Stimulated activated CD8-positive, alpha-beta memory T cell treated with anti-CD3 and anti-CD28 coated beads, Interleukin-7, amount 100 ng/mL, for 24 hours (primary cell): ENCODE measurements at regions not wholly inside any gene's neighbourhood (a gene's known extent, or its start where the extent isn't known, plus 50 kb on each side); places are given as distances from the start of the nearest gene placed in this dataset.

Source experiments
- DNase-seq: peaks from one replicate; pipeline ENCODE4 v3.0.0-alpha.2; 2020; ENCODE audit warnings: low read depth

DNA sequence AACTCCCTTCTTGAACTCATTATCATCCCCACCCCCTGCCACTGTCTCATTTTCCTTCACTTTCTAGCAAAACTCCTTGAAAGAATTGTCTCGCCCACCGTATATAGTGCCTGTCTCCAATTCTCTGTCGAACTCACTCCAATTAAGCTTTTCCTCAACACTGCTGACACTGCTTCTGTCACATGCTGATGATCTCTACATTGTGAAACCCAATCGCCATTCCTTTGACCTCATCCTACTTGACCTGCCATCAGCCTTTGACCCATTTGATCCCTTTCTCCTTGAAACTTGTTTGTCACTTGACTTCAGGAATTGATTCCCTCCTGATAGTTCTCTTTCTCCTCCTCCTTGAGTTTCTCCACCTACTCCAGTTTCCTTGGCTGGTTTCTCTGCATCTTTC lies 54.8 kb downstream of the CCDC71L start:
- DNase-seq, result no peak

- no peak for DNase-seq
These were observed 56.0 kb downstream of the CCDC71L start for GRCh38 chr7:106604971-106605370.

- DNase-seq, result no peak
These were observed 56.5 kb downstream of the CCDC71L start for GRCh38 chr7:106604303-106604924.

DNA sequence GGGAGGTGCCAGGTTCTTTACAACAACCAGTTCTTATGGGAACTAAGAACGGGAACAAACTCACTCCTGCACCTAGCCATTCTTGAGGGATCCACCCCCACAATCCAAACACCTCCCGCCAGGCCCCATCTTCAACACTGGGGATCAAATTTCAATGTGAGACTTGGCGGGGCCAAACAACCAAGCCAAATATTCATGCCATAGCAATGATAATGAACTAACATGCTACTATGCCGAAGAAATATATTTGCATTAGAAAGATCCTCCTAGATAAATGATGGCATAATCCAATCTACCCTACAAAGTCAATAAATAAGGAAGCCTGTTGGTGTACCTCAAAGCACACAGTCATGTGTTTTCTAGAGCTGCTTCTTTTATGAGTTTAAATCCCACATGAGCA lies 57.6 kb downstream of the CCDC71L start:
- no peak for DNase-seq

DNA sequence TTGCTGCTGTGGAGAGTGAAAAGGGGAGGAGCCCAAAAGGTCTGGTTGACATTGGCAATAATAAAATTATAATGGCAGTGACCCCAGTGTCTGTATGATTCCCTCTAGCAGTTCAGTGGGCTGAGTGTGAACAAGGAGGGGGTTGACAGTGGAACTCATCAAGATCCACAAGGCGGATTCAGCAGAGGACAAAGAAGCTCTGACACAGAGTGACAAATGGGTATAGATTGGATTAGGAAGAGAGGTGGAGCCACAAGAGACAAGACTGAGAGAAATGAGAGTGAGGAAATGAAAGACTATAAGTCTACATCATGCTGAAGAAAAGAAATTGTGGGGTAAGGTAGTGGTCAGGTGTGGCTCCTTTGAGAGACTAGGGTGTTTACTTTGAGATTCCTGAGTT lies 58.9 kb downstream of the CCDC71L start:
- no peak for DNase-seq

- DNase-seq, result no peak
These were observed 60.2 kb downstream of the CCDC71L start for GRCh38 chr7:106600569-106601373.

- DNase-seq, result no peak
These were observed 61.6 kb downstream of the CCDC71L start for GRCh38 chr7:106599343-106599698.

DNA sequence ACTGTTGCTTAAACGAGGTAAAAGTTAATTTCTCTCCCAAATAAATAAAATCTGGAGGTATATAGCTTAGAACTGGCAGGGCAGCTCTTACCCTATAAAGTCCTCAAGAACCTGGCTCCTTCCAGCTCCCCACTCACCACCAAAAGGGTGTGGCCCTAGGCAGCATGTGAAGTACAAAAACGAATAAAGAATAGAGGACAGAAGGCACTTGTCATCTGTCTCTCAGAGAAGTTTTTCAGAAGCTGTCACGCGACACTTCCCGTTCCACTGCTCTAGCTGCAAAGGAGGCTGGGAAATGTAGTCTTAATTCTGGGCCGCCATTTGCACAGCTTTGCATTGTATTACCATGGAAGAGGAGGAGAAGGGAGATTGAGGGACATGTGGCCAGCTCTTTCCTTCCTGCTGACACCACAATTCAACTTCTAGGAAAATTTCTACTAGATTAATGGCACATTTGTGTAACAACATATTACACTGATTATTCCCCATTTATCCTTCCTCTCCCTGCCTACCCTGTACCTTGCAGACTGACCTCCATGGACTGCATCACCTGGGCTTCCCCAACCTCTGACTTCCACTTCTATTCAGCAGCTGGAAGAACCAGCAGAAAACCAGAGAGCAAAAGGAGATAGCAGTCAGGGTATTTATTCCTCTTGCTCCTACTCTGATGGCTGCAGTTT lies 62.2 kb downstream of the CCDC71L start:
- peak; percentile 35 for DNase-seq

DNA sequence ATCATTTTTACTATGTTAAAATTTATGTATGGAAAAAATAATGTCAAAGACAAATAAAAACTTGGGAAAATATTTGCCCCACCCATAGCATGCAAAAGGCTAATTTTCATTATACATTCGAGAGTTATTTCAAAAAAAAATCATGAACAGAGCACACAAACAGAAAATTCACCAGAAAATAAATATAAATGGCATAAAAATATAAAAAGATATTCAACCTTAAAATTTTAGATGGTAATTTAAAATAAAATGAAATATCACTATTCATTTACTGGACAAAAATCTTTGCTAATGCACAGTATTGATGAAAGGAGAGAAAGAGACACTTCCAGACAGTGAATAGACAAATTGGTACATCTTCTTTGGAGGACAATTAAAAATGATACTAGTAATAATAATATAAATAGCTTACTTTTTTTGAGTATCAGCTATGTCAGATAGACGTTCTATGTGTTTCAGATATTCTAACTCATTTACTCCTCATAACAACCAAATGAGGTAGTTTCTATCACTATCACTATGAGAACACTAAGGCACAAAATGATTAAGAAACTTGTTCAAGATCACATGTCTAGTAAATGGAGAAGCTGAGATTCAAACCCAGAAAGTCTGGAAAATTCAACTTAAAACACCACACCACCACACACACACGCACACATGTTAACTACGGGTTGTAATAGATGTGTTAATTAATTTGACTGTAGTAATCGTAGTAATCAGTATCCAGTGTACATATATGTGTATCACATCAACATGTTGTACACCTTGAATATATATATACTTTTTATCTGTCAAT lies 63.0 kb downstream of the CCDC71L start:
- no peak for DNase-seq

DNA sequence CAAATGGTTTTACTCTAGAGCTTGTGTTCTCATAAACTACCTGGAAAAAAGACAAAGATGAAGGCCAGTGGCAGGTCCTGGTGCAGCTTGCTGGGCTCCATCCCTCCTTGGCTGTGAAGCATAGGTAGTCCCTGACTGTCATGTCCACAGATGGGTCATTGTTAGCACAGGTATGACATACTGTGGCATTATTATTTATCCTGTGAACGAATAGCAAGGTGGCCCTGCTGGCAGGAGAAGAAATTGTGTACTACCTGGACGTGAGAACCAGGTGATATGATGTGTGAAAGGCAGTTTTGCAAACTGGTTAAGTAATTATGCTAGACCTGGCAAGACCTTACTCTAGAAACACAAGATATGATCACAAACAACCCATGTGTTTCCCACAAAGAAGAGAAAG lies 63.9 kb downstream of the CCDC71L start:
- no peak for DNase-seq

GRCh38 chr7:106595922-106596321 lies 65.0 kb downstream of the CCDC71L start:
- no peak for DNase-seq

DNA sequence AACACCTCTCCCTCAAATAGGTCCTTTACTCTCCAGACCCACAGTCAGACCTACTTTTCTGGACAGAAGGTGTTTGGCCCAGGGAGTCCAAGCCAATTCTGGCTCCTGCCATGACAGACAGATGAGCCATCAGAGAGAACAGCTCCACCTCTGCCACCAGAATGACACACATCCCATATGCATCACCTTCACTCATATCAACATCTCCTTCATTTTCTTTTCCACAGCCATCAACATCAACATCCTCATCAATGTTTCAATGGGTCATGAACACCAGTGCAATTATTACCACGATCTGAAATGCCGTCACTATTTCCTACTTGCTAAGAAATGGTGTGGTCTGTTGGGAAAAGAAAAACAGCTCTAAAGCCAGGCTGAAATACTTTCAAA lies 67.9 kb downstream of the CCDC71L start:
- DNase-seq, result no peak

- DNase-seq, result no peak
These were observed 68.5 kb downstream of the CCDC71L start for GRCh38 chr7:106592282-106593027.

- DNase-seq, result no peak
These were observed 69.8 kb downstream of the CCDC71L start for GRCh38 chr7:106591146-106591545.

DNA sequence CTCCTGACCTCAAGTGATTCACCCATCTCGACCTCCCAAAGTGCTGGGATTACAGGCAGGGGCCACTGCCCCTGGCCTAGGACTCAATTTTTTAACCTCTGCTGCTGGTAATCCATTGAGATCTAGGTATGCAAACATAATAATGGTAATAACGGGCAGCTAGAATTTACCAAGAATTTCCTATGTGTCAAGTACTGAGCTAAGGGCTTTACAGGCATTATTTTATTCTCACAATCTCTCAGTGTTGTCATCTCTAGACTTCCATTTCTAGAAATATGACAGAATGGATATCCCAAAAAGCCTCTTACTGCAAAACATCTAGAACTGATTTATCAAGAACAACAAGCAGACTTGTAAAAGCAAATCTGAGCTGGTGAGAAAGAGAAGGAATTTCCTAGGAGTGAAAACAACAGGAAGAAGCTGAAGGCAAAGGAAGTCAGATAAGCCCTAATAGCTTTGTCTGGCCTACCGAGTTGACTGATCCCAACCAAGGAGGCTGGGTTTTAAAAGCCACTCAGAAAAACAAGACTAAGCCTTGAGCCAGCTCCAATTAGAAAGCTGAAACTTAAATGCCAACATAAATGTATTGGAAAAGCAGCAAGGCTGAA lies 70.6 kb downstream of the CCDC71L start:
- DNase-seq, result no peak

DNA sequence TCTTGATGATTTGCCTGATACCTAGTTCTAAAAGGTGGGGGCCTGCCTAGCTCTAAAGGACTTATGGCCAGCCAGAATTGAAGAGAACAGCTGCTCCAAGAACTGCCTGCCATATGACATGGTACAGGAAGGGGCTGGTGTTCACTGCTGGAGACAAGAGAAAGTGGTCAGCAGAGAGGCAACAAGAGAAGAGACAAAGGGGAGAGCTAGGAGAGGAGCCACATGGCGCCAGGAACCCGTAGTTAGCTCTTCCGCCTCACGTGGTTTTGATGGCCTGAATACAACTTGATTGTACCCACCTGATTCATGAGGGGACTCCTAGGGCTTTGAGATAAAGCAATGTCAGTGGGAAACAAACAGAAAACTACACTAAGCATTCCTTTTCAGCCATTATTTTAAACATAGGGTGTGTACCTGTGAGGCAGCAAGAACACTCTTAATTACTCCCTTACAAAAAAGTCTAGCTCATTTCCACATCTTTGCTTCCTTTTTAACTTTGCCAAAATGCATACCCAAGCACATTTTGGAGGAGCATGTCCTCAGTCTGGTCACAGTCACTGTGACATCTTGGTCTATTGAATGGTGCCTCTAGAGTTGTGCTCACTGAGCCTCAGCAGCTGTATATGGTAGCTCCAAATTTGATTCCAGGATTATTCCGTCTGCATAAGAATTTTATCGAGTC lies 71.6 kb downstream of the CCDC71L start:
- no peak for DNase-seq

DNA sequence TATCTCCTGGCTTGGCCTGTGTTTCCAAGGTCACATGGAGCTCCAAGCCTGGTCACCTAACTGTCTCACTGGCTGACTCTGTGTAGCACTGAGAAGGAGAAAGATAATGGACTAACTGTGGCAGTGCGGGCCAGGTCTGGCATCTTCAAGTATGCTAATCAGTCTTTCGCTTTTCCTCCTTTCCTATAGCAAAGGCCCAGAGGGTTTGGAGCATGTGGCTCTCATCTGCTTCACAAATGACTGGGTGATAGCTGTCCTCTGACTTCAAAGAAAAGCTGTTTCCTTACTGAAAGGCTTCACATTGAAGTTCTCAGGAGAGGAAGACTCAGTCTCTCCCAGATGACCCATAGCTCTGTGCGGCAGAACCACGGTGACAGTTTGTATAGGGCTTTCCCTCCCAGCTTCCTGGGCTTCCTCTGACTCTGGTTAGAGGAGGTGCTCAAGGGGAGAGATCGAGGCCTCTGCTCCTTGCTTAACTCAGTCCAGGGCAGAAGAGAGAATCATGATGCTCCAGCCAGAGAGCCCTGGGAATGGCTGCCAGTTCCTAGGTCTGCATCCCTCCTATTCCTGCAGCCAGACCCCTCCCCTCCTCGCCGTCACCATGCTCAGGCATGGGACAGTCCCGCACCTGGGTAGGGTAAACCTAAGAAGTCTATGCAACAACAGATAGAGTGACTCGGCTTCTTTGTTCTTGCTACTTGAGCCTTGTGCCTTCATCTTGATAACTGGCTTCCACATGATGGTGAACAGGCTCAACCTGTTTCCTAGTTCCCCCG lies 72.3 kb downstream of the CCDC71L start:
- DNase-seq, result no peak

GRCh38 chr7:106584914-106585759 lies 75.8 kb downstream of the CCDC71L start:
- no peak for DNase-seq
